NCI-H146 (cell line): ENCODE measurements at regions not wholly inside any gene's neighbourhood (a gene's known extent, or its start where the extent isn't known, plus 50 kb on each side); places are given as distances from the start of the nearest gene placed in this dataset.

Experiments
- DNase-seq: peaks from one replicate; lab custom pipeline; 2025; lab: John Stamatoyannopoulos, UW

DNA sequence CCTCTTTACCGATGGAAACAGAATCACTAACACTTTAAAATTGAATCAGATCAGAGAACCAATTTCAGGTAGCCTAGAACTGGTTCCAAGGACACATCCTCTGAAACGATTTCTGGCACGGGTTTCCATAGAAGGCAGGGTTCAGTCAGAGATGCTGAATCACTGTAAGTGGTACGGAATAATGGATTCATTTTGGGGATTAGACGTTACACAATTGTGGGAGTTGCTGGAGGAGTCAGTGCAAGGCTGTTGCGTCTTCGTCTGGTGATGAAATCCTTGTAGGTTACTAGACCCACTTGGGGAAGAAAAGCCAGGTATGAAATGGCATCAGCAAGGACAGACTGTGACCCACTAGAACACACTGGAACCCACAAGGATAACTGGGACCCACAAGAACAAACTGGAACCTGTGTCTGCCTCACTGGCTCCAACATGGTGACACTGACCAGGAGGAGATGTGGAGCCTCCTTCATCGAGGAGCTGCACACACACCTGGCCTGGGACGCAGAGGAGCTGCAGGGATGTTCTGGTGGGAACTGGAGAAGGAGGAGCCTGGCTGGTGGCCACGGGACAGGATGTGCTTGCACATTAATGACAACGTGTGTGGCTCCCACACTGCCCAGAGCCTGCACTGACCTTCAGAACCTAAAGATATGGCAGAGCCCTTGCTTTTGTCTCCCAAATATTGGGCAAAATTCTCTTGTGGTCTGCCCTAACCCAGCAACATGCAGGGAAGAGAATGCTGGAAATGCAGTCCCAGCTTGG lies 105.1 kb downstream of the TRAPPC11 start:
- DNase-seq = no peak

DNA sequence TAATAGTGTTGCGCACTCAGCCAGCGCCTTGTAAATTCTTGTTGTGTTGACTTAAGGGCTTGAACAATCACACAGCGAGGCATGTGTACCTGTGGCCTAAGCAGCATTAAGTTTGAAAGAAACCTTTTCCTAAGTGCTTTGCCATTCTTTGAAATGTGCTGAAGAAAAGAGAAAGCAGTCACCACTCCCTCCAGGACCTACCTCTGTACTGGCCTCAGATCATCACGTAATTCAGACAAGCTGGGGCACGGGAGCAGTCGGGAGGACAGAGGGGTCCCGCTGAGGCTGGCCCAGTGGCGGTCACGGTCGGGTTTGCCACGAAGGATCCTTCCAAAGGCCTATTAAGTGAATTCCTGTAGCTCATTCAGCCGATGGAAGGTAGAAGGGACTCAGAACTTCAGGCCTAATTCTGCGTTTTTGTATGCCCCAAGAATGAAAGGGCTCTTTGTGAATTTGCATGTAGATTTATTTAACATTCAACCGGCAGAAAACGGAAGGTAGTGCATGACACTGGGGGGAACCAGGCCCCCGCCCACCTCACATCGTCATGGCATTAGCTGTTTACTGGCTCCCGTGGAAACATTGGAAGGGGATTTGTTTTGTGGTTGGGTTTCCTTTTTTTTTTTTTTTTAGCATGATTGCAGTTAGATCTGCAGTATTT lies 106.3 kb downstream of the TRAPPC11 start:
- DNase-seq = no peak

DNA sequence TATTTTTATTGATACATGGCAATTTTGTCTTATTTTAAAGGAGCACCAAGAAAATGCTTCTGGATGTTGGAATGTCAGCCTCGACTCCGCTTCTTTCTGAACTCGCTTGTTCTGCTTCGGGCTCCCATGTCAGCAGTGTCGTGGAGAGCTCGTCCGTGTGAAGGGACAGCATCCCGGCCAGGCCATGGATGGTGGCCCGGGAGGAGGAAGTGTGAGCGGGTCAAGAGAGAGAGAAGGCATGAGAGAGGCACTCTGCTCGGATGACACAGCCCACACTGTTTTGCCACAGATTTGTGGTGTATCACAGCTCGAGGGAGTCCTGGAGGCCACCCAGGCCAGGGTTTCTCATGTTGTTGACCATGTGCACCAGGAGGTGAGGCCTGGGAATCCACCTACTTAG lies 107.0 kb downstream of the TRAPPC11 start:
- DNase-seq = no peak

DNA sequence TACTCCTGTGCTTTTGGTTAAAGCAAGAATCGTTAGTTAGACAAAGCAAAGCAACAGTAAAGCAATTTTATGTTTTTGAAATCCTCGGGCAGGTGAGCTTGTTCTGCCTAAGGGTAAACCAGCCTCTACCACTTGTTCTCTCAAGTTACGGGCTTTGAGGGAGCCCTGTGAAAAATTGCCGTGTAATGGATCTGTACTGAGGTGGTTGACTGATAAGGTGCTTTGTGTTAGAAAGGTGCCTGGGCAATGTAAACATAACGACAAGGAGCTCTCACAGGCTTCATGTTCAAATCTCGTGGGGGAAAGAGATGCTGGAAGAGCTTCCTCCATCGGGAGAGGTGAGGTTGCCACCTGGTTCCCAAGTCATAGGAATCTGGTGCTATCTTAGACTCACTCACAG lies 111.8 kb downstream of the TRAPPC11 start:
- no peak for DNase-seq

DNA sequence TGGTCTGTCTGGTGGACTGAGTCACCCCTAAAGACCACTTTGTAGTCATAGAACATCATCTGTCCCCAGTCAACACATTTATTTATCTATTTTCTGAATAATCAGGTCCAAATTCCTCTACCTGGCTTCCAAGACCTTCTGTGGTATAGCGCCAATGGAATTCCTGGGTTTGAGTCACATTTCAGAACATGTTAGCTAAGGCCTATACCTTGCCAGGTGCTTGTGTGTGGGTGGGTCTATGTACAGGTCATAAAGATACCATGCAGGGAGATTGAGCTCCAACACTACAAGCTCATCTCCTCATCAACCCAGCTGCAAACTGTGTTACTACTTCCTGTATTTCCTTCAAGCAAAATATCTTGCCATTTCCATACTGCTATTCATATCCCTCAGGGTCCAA lies 113.3 kb downstream of the TRAPPC11 start:
- DNase-seq = no peak

DNA sequence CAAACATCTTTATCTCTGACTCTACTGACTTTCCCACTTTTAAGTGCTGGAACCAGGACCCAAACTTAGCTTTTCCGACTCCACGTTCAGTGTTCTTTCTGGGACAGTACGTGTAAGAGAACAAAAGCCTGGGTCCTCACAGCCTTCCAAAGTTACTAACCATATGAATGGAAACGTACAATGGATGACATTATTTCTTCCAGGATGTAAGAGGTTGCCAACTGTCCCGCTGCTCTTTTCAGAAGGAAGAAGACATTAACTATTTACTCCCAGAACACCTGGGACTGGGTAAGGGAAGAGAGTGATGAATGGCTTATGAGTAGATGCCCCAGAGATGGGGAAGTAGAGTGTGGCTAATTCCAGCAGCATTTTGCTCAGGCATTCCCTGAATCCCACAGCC lies 114.7 kb downstream of the TRAPPC11 start:
- DNase-seq = no peak

DNA sequence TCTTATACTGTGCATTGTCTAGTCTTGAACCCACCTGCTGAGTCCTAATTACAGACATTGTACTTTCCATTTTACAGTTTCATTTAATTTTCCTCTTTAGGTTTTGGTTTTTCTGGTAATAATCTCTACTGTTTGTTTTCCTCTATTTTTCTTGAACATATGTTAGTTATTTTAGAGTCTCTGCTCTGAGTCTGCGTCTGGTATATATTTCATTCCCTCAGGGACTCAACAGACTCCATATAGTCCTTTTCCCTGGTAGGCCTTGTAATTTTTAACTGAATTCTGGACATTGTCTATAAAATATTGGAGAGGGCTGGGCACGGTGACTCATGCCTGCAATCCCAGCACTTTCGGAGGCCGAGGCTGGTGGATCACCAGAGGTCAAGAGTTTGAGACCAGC lies 121.8 kb upstream of the STOX2 start:
- no peak for DNase-seq

DNA sequence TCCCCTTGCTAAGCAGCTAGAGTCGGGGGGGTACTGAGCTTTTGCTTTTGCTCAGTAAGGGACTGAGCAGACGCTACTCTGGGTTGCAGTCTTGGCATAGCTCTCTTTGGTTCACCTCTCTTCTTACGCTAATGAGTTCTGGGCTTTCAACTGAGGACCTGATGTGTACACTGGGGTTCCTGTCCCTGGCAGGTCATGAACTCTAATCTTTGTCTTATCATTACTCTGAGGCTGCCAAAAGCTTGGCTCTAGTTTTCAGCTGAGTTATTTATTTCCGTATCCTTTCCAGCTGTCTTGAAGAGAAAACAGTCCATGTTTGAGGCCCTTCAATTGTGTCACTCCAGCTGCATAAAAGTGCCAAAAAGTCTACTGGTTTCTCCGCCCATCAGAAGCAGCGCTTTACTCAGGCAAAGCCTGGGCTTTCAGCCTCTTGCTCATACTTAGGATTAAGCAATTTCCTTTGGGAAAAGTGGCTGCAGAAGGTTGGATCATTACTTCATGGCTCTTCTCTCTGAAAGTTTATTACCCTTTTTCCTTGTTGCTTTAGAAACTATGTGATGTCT lies 121.0 kb upstream of the STOX2 start:
- no peak for DNase-seq

DNA sequence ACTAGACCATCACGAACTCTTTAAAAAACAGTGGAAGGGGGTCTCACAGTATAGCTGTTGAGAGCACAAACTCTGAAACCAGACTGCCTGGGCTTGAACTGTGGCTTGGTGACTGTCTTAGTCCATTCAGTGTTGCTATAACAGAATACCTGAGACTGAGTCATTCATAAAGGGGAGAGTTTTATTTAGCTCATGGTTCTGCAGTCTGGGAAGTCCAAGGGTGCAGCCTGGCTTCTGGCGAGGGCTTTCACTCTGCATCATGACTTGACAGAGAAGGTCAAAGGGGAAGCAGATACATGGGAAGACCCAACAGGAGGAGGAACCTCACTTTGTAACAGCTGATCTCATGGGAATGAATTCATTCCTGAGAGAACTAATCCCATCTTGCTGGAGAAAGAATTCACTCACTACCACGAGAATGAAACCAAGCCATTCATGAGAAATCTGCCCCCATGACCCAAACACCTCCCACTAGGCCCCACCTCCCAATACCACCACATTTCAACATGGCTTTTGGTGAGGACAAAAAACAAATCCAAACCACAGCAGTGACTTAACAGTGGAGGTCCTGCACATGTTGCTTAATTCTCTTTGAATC lies 116.7 kb upstream of the STOX2 start:
- DNase-seq = no peak

DNA sequence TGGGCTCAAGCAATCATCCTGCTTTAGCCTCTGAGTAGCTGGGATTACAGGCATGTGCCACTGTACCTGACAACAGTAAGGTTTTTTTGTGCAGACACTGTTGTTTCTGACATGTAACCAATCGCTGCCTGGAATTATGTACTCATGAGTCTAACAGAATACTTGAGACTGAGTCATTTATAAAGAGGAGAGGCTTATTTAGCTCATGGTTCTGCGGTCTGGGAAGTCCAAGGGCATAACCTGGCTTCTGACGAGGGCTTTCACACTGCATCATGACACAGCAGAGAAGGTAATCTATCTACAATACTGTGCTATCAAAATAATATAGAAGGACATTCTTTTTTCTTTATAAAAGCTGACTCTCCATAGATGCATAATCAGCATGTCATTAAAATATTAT lies 115.5 kb upstream of the STOX2 start:
- DNase-seq = no peak

DNA sequence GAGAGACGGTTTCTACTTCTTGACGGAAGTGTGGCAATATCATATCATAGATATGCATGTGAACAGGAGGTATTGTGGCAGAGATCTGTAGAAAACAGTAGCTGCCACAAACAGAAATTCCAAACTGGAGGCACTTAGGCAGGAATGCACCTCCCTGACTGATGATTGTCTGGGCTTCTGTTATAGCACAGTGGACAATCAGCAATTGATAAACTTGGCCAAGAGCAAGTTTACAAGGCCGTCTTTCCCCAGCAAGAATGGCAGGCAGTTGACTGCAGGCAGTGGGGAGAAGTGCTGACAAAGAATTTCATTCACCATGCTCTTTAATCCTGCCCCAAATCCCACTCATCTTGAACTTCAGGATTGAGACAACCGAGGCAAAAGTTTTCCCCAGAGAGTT lies 114.4 kb upstream of the STOX2 start:
- no peak for DNase-seq

DNA sequence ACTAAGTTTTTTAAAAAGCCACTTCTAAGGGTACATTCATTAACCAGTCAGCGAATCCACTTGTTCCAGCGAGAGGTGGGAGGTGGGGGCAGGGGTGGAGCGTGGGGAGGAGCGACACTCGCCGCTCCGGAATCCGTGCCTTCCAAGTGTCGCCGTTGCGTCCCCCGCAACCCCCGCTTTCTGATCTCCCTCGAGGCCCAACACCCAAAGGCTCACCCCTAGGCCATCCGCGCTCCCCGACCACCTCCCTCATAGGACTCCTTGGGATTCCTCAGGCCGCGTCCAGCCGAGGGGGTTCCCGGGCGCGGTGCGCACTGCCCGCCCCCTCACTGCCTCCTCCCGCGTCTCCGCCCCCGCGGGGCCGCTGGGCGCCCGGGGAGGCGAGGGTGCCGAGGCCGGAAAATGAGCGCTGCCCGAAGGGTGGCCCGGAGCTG lies 108.1 kb upstream of the STOX2 start:
- DNase-seq = no peak

DNA sequence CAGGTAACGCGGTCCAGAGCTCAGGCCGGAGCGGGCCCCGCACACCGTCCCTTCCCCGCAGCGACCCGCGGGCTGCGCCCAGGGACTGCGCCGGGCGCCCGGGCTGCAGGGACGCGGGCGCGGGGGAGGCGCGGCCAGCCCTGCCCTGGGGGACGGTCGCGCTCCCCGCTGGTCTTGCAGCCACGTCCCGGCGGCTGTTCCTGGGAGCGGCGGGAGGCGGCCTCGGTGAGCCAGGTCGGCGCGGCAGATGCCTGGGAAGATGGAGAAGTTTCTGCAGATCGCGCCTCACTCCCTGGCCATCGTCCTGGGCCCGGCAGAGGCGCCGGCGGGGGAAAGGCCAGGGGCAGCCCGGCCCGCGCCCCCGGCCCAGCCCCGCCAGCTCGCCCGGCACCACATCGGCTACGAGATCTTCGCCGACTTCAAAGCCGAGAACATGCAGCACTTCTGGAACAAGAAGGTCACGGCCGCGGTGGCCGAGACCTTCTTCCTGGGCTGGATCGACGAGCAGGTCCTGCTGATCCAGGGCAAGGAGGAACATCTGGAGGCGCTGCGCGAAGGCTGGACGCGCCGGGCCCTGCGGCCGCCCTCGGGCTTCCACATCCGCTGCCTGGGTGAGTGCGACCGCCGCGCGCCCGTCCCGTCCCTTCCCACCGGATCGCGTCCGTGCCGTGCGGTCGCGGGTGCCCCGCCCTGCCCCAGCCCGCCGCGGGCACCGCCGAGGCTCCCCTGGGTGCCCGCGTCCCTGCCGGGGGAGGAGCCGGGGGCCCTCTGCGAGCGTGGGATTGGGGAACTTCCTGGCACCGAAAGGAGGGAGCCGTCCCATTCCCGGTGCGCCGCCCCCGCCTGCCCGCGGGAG lies 107.4 kb upstream of the STOX2 start:
- peak; percentile 27 for DNase-seq

DNA sequence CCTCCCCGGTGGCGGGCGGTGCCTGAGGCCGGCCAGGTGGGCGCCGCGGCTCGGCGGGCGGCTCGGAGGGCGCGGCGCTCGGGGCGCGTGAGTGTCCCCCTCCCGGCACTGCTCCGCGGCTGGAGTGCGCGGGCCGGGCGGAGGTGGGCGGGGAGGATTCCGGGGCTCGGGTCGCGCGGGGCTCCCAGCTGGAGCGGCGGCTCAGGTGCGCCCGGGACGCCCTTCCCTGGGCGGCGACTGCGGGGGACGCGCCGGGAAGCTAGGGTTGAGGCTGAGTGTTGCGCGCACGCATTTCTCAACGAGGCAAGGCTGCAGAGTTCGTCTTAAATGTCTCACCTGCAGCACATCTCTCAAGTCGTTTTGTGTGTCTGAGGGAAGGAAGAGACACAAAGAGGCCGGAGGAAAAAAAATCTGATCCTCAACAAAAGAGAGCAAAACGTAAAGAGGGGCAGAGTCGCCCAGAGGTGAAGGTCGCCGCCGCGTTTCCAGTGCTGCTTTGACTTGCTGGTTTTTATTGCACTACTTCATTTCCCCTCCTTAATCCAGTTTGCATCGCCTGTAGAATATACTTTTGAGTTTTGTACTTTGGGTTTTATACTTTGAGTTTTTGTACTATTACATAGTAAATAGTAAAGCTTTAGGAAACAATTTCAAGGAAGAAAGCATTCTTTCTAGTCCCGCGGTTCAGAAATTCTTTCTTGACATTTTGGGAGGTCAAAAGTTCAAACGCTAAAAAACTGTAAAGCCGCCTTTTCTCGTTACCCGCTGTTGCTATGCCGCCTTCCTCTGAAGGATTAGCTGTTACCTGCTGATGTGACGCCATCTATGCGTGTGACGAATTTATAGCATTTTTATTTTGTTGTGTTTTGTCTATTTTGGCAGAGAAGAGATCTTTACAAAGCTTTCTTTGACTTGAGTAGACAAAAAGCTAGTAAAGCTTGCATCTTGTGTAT lies 106.5 kb upstream of the STOX2 start:
- DNase-seq = no peak

DNA sequence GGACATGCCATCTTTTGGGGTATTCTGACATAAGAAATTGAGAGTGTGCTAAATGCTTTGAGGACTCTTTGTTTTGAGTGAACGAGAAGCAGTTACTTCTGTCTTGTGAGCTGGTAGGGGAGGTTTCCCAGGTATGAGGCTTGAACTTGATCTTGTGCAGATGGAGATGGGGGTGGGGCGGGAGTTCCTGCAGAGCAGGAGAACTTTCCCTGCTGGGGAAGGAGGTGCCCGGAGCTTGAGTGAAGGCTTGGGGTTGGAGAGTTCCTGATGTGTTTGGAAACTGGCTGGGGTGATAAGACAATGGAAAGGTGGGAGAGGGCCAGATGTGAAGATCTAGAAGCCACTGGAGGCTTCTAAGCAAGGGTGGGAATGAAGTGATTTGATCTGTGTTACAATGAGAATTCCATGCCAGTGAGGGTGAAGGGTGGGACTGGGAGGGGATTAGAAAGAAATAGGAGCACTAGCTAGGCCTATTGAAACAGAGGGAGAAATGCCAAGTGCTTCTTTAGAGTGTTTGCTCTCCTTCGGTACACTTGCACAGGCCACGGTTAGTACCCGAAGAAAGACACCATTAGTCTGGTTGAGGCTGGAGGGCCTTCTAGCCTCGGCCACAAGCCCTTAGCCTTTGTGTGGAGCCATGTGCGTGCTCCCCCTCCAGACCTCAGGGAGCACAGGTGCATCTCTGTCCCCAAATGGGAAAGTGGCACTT lies 103.5 kb upstream of the STOX2 start:
- DNase-seq = no peak

DNA sequence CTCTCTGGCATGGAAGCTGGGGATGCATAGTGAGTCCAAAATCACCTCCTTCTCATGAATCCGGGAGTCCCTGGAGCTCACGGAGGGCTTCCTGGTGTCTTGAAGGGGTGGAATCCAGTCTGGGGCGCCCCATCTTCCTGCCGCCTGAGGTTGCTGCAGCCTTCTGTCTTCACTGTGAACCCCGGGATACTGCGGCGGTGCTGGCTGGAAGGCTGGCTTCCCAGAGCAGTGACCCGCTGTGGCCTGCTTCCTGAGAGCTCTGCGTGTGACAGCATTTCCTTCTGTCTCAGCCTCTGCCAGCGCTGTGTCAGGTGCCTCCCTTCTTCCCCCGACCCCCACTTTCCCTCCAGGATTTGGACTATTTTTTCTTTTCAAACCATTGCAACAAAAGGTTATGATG lies 98.8 kb upstream of the STOX2 start:
- no peak for DNase-seq

DNA sequence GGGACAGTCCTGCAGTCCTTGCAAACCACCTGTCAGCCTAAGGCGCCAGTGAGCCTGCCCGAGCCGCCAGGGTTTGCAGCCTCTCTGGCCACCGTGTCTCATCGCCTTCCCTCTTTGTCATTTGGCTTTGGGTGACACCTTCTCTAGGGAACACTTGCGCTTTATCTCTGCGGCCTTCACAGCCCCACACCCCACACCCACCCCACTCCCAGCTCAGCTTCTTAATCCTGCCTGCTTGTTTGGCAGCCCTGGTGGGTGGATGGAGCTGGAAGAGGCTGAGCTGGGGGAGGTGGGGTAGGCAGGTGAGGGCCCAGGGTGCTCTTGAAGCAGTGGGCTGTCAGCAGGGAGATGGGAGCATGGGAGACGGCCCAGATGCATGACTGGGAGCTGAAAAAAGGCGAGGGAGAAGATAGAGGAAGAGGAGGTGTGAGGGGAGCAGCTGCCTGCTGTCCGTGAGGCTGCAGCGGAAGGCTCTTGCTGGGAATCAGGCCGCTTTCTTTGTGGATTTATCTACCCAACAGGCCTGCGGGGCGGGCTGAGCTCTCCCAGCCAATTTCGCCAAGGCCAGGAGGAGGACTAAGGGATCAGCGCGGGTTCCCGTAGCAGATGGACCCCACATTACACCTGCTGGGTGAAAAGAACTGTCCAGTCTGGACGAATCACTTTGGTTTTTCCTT lies 97.5 kb upstream of the STOX2 start:
- no peak for DNase-seq

DNA sequence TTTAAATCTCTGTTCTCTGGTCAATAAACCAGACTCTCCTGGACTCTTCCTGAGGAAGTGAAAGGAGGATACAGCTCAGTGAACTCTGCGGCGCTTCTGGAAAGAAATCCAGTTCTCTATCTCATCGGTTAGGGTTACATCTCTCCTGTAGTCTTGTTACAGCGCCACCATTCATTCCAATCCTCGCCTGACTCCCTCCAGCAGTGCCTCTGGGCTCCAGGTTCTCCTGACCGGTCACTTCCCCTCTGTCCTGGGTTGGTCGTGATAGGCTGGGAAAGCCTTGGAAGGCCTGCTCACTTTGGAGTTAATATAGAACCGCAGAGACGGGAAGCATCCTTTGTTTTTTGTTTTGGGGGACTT lies 97.0 kb upstream of the STOX2 start:
- DNase-seq = no peak

DNA sequence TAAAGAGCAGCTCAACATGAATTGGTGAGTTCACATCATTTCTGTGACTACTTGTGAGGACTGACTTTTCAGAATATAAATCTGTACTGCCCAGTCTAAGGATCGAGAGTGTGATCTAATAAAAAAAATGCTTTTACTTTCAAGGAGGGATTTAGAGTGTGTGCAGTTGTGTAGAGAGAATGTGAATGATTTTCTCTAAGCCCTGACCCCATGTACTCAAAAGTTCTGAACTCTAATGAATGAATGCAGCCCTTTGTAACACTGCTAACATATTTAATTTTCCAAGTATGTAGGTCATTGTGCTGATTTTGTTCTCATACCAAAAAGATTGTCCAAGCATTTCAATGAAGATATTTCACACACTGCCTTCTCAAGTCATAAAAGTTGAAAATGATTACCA lies 92.5 kb upstream of the STOX2 start:
- DNase-seq = no peak

DNA sequence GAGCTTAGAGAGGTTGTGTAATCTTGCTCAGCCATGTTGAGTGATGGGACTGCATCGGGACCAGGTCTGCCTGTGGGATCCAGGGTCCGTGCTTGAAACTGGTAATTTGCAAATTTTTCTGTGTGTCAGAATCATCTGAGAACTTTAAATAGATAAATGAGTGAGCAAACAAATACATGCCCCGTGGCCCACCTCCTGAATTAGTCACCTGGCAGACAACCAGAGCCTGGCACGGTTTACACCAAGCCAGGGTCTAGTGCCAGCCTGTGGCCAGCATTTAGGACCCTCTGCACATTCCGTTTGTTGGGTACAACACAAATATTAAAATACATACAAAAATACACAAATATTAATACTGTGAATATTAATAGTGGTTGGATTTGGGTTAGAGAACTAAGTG lies 90.6 kb upstream of the STOX2 start:
- no peak for DNase-seq
